ENCODE measurements at regions not wholly inside any gene's neighbourhood (a gene's known extent, or its start where the extent isn't known, plus 50 kb on each side); places are given as distances from the start of the nearest gene placed in this dataset.

DNA sequence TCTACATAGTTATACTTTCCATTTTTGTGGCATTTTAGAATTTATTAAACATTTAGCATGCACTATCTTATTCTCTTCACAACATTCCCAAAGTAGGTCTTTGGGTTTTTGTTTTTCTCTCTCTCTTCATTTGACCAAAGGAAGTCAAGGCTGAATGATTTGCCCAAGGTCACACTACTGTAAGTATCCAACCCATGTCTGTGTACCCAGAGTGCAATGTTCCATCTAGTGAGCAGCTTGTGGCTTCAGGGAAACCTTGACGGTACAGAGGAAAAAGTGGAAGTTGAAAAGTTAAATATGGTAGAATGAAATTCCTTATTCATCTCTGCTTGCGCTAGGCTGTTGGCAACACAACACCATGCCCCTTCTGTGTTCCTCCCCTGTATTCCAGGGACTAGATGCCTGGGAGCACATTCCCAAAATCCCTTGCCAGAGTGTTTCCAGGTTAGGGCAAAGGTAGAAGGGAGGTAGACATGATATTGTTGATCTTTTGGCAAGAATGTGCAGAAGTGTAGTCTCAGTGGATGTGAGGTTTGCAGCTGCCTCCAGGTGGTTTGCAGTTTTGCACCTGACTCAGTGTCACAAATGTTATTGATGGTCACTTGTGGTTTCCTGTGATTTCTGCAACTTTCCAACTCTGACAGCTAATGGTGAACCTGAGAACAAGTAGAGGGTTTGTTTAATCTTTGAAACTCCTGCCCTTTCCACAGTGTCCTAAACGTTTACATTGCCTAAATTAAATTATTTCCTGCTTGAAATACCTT, 196.7 kb downstream of the RMST start:
- no peak overlapping the region for H3K4me3 ChIP-seq (ENCODE audit: low read length)
- DNase-seq (ENCODE audit: low read depth), result no peak
- TF ChIP-seq, protein P1, sequence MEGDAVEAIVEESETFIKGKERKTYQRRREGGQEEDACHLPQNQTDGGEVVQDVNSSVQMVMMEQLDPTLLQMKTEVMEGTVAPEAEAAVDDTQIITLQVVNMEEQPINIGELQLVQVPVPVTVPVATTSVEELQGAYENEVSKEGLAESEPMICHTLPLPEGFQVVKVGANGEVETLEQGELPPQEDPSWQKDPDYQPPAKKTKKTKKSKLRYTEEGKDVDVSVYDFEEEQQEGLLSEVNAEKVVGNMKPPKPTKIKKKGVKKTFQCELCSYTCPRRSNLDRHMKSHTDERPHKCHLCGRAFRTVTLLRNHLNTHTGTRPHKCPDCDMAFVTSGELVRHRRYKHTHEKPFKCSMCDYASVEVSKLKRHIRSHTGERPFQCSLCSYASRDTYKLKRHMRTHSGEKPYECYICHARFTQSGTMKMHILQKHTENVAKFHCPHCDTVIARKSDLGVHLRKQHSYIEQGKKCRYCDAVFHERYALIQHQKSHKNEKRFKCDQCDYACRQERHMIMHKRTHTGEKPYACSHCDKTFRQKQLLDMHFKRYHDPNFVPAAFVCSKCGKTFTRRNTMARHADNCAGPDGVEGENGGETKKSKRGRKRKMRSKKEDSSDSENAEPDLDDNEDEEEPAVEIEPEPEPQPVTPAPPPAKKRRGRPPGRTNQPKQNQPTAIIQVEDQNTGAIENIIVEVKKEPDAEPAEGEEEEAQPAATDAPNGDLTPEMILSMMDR (conservative IDR thresholded peaks at IDR 0.05; ENCODE audit: low read length), result no peak

DNA sequence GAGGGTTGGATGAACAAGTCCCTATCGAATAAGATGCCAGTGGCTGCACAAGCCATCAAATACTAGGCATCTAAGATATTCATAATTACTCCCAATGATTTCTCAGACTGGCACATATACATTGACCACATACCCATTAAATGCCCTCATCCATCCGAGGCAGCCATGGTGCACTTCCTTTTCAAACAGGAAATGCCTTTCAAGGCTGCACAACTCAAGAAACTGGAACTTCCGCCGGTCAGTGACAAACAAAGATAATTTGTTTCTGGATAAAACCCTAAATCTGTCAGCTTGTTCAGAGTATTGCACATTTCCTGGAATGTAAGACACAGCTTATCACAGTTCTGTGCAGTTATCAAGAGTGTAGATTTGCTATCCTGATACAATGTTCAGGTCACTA, 203.7 kb downstream of the RMST start:
- no peak for DNase-seq (ENCODE audit: low read depth)
- TF ChIP-seq, protein P1 (conservative IDR thresholded peaks at IDR 0.05; ENCODE audit: low read length), result no peak
- no peak overlapping the region for H3K4me3 ChIP-seq (ENCODE audit: low read length)

DNA sequence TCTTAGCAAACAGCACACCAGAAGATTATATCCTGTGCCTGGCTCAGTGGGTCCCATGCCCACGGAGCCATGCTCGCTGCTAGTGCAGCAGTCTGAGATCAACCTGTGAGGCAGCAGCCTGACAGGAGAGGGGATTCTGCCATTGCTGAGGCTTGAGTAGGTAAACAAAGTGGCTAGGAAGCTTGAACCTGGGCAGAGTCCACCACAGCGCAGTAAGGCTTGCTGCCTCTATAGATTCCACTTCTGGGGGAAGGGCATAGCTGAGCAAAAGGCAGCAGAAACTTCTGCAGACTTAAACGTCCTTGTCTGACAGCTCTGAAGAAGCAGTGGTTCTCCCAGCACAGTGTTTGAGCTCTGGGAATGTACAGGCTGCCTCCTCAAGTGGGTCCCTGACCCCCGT, 210.3 kb downstream of the RMST start:
- no peak for DNase-seq (ENCODE audit: low read depth)

DNA sequence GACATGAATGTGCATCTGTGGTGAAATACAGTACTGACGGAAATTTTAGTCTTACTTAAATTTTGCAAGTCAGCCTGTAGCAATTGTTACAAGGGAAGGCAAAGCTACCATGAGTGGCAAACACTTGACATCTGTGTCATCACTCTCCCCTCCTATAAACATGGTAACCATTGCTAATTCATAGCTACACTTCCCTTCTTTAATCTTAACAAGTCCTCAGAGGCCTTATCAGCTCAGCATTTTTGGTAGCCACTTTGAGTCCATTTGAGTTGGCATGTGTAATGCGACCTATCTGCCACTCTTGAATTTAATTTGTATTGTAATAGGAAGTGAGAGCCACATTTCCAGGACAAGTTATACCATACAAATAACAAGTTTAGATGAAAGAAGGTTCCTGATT, 218.1 kb downstream of the RMST start:
- no peak overlapping the region for H3K4me3 ChIP-seq (ENCODE audit: low read length)
- DNase-seq (ENCODE audit: low read depth), result no peak
- TF ChIP-seq, protein P1 (conservative IDR thresholded peaks at IDR 0.05; ENCODE audit: low read length), result no peak

More for the DNA sequence above, 210.3 kb downstream of the RMST start:
- TF ChIP-seq, protein P1 (conservative IDR thresholded peaks at IDR 0.05; ENCODE audit: low read length), result no peak
- no peak overlapping the region for H3K4me3 ChIP-seq (ENCODE audit: low read length)

DNA sequence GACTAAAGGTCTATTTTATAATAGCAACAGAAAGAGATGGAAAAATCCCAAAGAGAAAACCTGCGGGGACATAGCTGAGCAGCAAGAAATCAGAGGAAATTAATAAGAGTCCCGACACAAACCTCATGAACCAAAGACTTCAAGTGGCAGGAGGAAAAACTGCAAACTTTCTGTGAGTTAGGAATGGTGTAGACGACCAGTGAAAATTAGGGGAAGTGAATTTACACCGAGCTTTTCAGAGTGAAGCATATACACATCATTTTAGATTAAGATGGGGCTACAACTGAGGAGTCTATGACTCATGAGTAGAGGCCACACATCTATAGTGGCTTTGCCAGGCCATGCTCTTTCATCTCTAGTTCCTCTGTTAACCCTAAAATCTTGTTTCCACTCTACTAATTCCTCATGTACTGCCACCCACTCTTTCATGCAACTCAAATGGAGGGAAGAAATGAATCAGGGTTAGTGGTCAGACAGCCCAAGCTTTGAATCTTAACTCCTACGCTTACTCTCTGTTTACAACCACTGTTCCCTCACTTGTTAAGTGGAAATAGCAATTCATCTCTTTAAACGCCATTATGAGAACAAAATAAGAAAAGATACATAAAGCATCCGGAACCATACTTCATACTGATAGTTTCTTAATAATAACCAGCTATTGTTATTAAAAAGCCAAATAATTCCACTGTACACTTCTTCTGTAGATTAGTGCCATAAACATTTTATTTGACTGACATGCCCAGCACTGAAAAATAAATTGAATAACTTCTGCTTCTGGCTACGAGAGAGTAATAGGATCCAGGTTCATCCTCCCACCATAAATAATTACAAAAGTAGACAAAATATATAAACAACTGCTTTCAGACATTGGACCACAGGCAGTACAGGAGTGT, 219.3 kb downstream of the RMST start:
- DNase-seq (ENCODE audit: low read depth), result no peak
- TF ChIP-seq, protein P1 (conservative IDR thresholded peaks at IDR 0.05; ENCODE audit: low read length), result no peak

DNA sequence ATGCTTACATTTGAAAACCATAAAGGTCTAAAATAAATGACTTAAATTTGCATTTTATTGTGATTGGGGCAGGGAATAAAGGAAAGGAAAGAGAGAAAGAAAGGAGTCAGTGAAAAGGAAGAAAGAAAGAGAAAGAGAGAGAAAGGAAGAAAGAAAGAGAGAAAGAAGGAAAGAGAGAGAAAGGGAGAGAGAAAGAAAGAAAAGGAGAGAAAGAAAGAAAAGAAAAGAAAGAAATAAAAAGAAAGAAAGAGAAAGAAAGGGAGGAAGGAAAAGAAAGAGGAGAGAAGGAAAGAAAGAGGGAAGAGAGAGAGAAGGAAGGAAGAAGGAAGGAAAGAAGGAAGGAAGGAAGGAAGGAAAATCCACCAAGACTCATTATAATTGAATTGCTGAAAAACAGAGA, 222.8 kb downstream of the RMST start:
- TF ChIP-seq, protein P1 (conservative IDR thresholded peaks at IDR 0.05; ENCODE audit: low read length), result no peak
- H3K4me3 ChIP-seq (ENCODE audit: low read length), result no peak overlapping the region
- DNase-seq (ENCODE audit: low read depth), result no peak

More for the DNA sequence above, 219.3 kb downstream of the RMST start:
- H3K4me3 ChIP-seq (ENCODE audit: low read length), result no peak overlapping the region

Data from AG10803 (cell line).